HEK293T (cell line): ENCODE measurements at regions not wholly inside any gene's neighbourhood (a gene's known extent, or its start where the extent isn't known, plus 50 kb on each side); places are given as distances from the start of the nearest gene placed in this dataset.

Experiments
- BHLHE40 ChIP-seq: fragments of 450-650 bp; IDR thresholded peaks from 2 replicates; pipeline ENCODE4 v1.6.1; 2016; ENCODE audit warnings: mild to moderate bottlenecking, moderate library complexity, borderline replicate concordance
- ELF4 ChIP-seq: fragments of 450-650 bp; IDR thresholded peaks from 2 replicates; pipeline ENCODE4 v1.6.1; 2017; ENCODE audit warnings: antibody characterized with exemption

DNA sequence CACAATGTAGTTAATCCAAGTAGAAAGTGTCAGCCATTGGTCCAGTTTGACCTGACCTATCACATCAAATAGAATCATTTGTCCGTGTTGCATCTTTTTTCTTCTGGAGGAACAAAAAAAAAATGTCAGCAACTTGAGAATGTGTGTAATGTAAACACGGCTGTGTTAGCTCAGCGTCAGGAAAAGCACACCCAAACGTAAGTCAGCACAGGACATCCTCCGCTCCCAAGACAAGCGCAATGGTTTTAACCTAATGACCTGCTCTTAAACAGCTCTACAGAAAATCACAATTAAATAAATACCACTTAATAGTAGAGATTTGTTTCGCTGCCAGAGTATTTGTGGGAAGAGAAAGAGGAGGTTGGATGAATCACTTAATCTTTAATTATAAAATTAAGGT lies 59.4 kb downstream of the OSR1 start:
- TF ChIP-seq ELF4, result no peak
- TF ChIP-seq BHLHE40, result no peak
